MM.1S (cell line): ENCODE measurements at regions not wholly inside any gene's neighbourhood (a gene's known extent, or its start where the extent isn't known, plus 50 kb on each side); places are given as distances from the start of the nearest gene placed in this dataset.

Source experiments
- EZH2 ChIP-seq: fragments of 300-600 bp; sonication (generic); optimal IDR thresholded peaks from 2 replicates; pipeline ENCODE3; 2017; ENCODE audit warnings: low read depth, mild to moderate bottlenecking, antibody characterized with exemption, low read length, mixed read lengths
- TF ChIP-seq, protein P1 (sequence below): fragments of 300-600 bp; sonication (generic); IDR thresholded peaks from 2 replicates; pipeline ENCODE4 v1.5.1; 2016; ENCODE audit warnings: antibody characterized with exemption, low read length, mixed read lengths

- TF ChIP-seq, protein P1, sequence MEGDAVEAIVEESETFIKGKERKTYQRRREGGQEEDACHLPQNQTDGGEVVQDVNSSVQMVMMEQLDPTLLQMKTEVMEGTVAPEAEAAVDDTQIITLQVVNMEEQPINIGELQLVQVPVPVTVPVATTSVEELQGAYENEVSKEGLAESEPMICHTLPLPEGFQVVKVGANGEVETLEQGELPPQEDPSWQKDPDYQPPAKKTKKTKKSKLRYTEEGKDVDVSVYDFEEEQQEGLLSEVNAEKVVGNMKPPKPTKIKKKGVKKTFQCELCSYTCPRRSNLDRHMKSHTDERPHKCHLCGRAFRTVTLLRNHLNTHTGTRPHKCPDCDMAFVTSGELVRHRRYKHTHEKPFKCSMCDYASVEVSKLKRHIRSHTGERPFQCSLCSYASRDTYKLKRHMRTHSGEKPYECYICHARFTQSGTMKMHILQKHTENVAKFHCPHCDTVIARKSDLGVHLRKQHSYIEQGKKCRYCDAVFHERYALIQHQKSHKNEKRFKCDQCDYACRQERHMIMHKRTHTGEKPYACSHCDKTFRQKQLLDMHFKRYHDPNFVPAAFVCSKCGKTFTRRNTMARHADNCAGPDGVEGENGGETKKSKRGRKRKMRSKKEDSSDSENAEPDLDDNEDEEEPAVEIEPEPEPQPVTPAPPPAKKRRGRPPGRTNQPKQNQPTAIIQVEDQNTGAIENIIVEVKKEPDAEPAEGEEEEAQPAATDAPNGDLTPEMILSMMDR, result no peak
- no peak for TF ChIP-seq EZH2
Observed at GRCh38 chr12:115440438-115440837, 756.5 kb upstream of the TBX3 start.
